B cell (primary cell): ENCODE measurements at regions not wholly inside any gene's neighbourhood (a gene's known extent, or its start where the extent isn't known, plus 50 kb on each side); places are given as distances from the start of the nearest gene placed in this dataset.

Experiments
- ATAC-seq: fragments of 200-7000 bp; cut with Tn5 transposase; one replicate; pipeline ENCODE4 v1.10.0; 2021; ENCODE audit warnings: low read depth, mild to moderate bottlenecking, moderate number of reproducible peaks, moderate library complexity
- CTCF ChIA-PET: fragments of 350-600 bp; sonication (Branson Sonifier 250); formaldehyde crosslinking; loops from one replicate; lab custom pipeline; 2021; ENCODE audit warnings: antibody characterized with exemption, inconsistent platforms; lab: Charles Lee
- POLR2A ChIA-PET: fragments of 350-600 bp; sonication (Branson Sonifier 250); formaldehyde crosslinking; loops from one replicate; lab custom pipeline; 2021; ENCODE audit warnings: antibody characterized with exemption; lab: Charles Lee
- DNase-seq: peaks from one replicate; pipeline ENCODE4 v3.0.0; 2013
- H2AFZ ChIP-seq: 2 replicates; pipeline ENCODE4 v1.6.1; 2012; ENCODE audit warnings: mild to moderate bottlenecking, low read depth, low read length; ENCODE audit not compliant: insufficient read depth, poor library complexity, severe bottlenecking
- H3K27ac ChIP-seq, 2 donors: 1 replicate in 1 of 2; 2 replicates in 1 of 2; pipeline ENCODE4 v1.5.1; 2012 to 2013; ENCODE audit warnings: low read length in 2 of 2, mild to moderate bottlenecking in 2 of 2, moderate library complexity in 1 of 2
- H3K27me3 ChIP-seq, 4 experiments: fragments of 200-600 bp in 1 of 4; sonication (generic) in 1 of 4; replicated peaks in 1 of 4; 1 replicate in 2 of 4; 2 replicates in 2 of 4; pipeline versions ENCODE4 v1.6.1 to v1.7.0; 2013 to 2016; ENCODE audit warnings: low read length in 3 of 4, mild to moderate bottlenecking in 2 of 4, mixed read lengths in 1 of 4, moderate library complexity in 1 of 4; ENCODE audit not compliant: insufficient read depth in 4 of 4, control insufficient read depth in 3 of 4; ENCODE audit errors: control extremely low read depth in 1 of 4
- H3K36me3 ChIP-seq, 2 experiments: replicated peaks in 1 of 2; 1 replicate in 1 of 2; 2 replicates in 1 of 2; pipeline versions ENCODE4 v1.6.1 to v1.7.1; 2013; ENCODE audit warnings: low read length in 1 of 2; ENCODE audit not compliant: insufficient read depth in 2 of 2, control insufficient read depth in 1 of 2; ENCODE audit errors: control extremely low read depth in 1 of 2, extremely low read depth in 1 of 2
- H3K4me1 ChIP-seq, 2 donors: fragments of 200-600 bp in 1 of 2; sonication (generic) in 1 of 2; 1 replicate in 1 of 2; 2 replicates in 1 of 2; pipeline versions ENCODE4 v1.5.1 to v1.6.1; 2013 to 2017; ENCODE audit warnings: low read length in 2 of 2; ENCODE audit not compliant: control insufficient read depth in 2 of 2, insufficient read depth in 2 of 2
- H3K4me2 ChIP-seq: replicated peaks from 2 replicates; pipeline ENCODE3; 2012; ENCODE audit warnings: mild to moderate bottlenecking, low read depth, low read length; ENCODE audit not compliant: poor library complexity, severe bottlenecking
- H3K4me3 ChIP-seq, 5 experiments: fragments of 200-600 bp in 1 of 5; sonication (generic) in 1 of 5; 1 replicate in 3 of 5; 2 replicates in 2 of 5; pipeline versions ENCODE4 v1.5.1 to v1.7.0; 2011 to 2016; ENCODE audit warnings: low read length in 4 of 5, mild to moderate bottlenecking in 4 of 5, low read depth in 2 of 5, control low read depth in 1 of 5, moderate library complexity in 1 of 5; ENCODE audit not compliant: insufficient read depth in 1 of 5; ENCODE audit errors: control extremely low read depth in 1 of 5, extremely low read depth in 1 of 5
- H3K79me2 ChIP-seq: fragments of 200-600 bp; sonication (generic); one replicate; pipeline ENCODE4 v1.6.0; 2016; ENCODE audit warnings: low read length; ENCODE audit not compliant: control insufficient read depth, insufficient read depth
- H3K9ac ChIP-seq: fragments of 200-600 bp; sonication (generic); 2 replicates; pipeline ENCODE4 v1.6.1; 2017; ENCODE audit warnings: mild to moderate bottlenecking, low read length, moderate library complexity
- H3K9me3 ChIP-seq, 3 donors: one replicate each; pipeline versions ENCODE4 v1.6.1 to v1.7.1; 2013; ENCODE audit warnings: low read length in 2 of 3; ENCODE audit not compliant: control insufficient read depth in 2 of 3, insufficient read depth in 1 of 3; ENCODE audit errors: control extremely low read depth in 1 of 3
- H4K20me1 ChIP-seq: 2 replicates; pipeline ENCODE4 v1.6.0; 2012; ENCODE audit warnings: mild to moderate bottlenecking, low read length; ENCODE audit not compliant: insufficient read depth, control insufficient read depth, poor library complexity, severe bottlenecking
- H3K27ac Mint-ChIP-seq: one replicate; pipeline ENCODE4 v1.8.0; 2021; ENCODE audit warnings: mixed read lengths
- H3K27me3 Mint-ChIP-seq: one replicate; pipeline ENCODE4 v1.8.0; 2021; ENCODE audit warnings: mixed read lengths
- H3K4me1 Mint-ChIP-seq: one replicate; pipeline ENCODE4 v1.8.0; 2021; ENCODE audit warnings: mixed read lengths
- H3K4me3 Mint-ChIP-seq: one replicate; pipeline ENCODE4 v1.8.0; 2021; ENCODE audit warnings: mixed read lengths
- H3K9me3 Mint-ChIP-seq: one replicate; pipeline ENCODE4 v1.8.0; 2022; ENCODE audit warnings: mixed read lengths; ENCODE audit not compliant: insufficient read depth
- CTCF ChIP-seq: fragments of 200-600 bp; IDR thresholded peaks from one replicate; pipeline ENCODE4 v1.8.0; 2022; ENCODE audit warnings: antibody characterized with exemption, mild to moderate bottlenecking
- EZH2 ChIP-seq: IDR thresholded peaks from 2 replicates; pipeline ENCODE4 v1.6.1; 2012; ENCODE audit warnings: borderline replicate concordance, low read depth, mild to moderate bottlenecking, moderate library complexity, low read length; ENCODE audit not compliant: insufficient read depth, poor library complexity, severe bottlenecking
- WGBS: methylation state at CpG from one replicate; pipeline ENCODE4 v1.1.5; 2013; ENCODE audit warnings: missing lambda C conversion rate; ENCODE audit not compliant: insufficient coverage; 5-methylcytosine and 5-hydroxymethylcytosine counted together
- intact Hi-C: fragments of 100-400 bp; cut with micrococcal nuclease; formaldehyde crosslinking; loops from one replicate; pipeline ENCODE4 v1.10.0; 2022

- CTCF ChIA-PET, result interaction anchor here (0.7 kb wide), 1 partner anchor 28 kb away, joined by 3 read pairs; no protein-coding TSS in a partner anchor
Measured at GRCh38 chr22:35178446-35178845, 78.8 kb upstream of the HMGXB4 start.

GRCh38 chr22:35183917-35184316, 73.4 kb upstream of the HMGXB4 start:
- no peaks in the 10 kb centered on the region for H3K9me3 Mint-ChIP-seq
- Histone ChIP-seq H3K27me3 (peaks cover 0 to 4% (median 0%) of the 10 kb centered on the region in 4 experiments), H3K36me3 (no peaks in the 10 kb centered on the region), H3K4me3 (no peak overlapping the region), H4K20me1 (no peaks in the 10 kb centered on the region), H3K9ac (no peak overlapping the region), H3K79me2 (no peaks in the 10 kb centered on the region), H3K4me1 (no peaks in the 10 kb centered on the region), H3K9me3 (peaks cover under 1 to 13% (median 1%) of the 10 kb centered on the region in 3 donors), H3K27ac (no peak overlapping the region), H2AFZ (no peak overlapping the region), H3K4me2 (no peak overlapping the region)
- H3K4me3 Mint-ChIP-seq, result no peak overlapping the region
- no peaks in the 10 kb centered on the region for H3K4me1 Mint-ChIP-seq
- H3K27me3 Mint-ChIP-seq, result peaks cover 17% of the 10 kb centered on the region
- intact Hi-C loops, result no loop called here
- no peak for ATAC-seq
- WGBS, result no CpG with 5 or more reads among the region's 2 CpGs
- ChIA-PET CTCF (no interaction called here), POLR2A (no interaction called here)
- TF ChIP-seq EZH2, result no peak
- no peak for DNase-seq
- H3K27ac Mint-ChIP-seq, result no peak overlapping the region

More at GRCh38 chr22:35178446-35178845, 78.8 kb upstream of the HMGXB4 start:
- no peaks in the 10 kb centered on the region for H3K36me3 ChIP-seq
- no peak overlapping the region for H3K4me3 ChIP-seq
- POLR2A ChIA-PET, result no interaction called here
- 100% methylated on average over 5 of the region's 10 CpGs for WGBS
- intact Hi-C loops, result no loop called here
- no peaks in the 10 kb centered on the region for H3K4me1 ChIP-seq
- H3K27me3 ChIP-seq, result peaks cover 0 to 3% (median 0%) of the 10 kb centered on the region in 4 experiments
- no peak for ATAC-seq
- H3K9ac ChIP-seq, result no peak overlapping the region
- H3K9me3 Mint-ChIP-seq, result no peaks in the 10 kb centered on the region
- no peak for DNase-seq
- no peaks in the 10 kb centered on the region for H4K20me1 ChIP-seq
- no peak overlapping the region for H2AFZ ChIP-seq
- TF ChIP-seq EZH2 (no peak), CTCF (no peak)
- H3K79me2 ChIP-seq, result no peaks in the 10 kb centered on the region
- H3K27ac Mint-ChIP-seq, result no peak overlapping the region
- no peak overlapping the region for H3K4me3 Mint-ChIP-seq
- H3K9me3 ChIP-seq, result peaks cover 0 to 8% (median 1%) of the 10 kb centered on the region in 3 donors
- no peak overlapping the region for H3K4me2 ChIP-seq
- H3K27ac ChIP-seq, result no peak overlapping the region
- H3K4me1 Mint-ChIP-seq, result no peaks in the 10 kb centered on the region
- H3K27me3 Mint-ChIP-seq, result peaks cover 31% of the 10 kb centered on the region
